Limb (tissue), 2 donors: ENCODE measurements at regions not wholly inside any gene's neighbourhood (a gene's known extent, or its start where the extent isn't known, plus 50 kb on each side); places are given as distances from the start of the nearest gene placed in this dataset.

Experiments used
- DNase-seq, 2 donors: peaks; one replicate each; pipeline ENCODE4 v3.0.0-alpha.2; 2016; ENCODE audit errors: extremely low spot score in 2 of 2

GRCh38 chr3:66165660-66166059, 55.1 kb upstream of the SLC25A26 start:
- no peak for DNase-seq

GRCh38 chr3:66164155-66164554, 56.6 kb upstream of the SLC25A26 start:
- DNase-seq: no peak

GRCh38 chr3:66163222-66163621, 57.6 kb upstream of the SLC25A26 start:
- no peak for DNase-seq

DNA sequence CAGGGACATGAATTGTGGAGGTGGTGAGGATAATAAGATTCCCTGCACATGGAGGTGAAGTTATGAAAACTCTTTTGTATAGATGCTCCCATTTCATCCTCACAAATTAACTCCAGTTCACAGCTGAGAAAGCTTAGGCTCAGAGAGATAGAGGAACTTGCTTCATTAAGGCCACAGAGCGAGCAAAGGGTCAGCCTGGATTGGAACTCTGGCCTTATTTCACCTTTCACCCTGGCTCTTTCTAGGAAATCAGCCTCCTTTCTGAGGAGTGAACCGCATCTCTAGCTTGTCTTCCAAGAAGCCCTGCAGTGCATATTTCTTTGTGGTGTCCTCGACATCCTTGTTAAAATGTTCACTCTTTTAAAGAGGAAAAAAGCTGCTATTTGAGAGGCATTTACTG, 58.0 kb upstream of the SLC25A26 start:
- DNase-seq: no peak

GRCh38 chr3:66158933-66159683, 61.7 kb upstream of the SLC25A26 start:
- DNase-seq: no peak

- no peak for DNase-seq
Observed at GRCh38 chr3:66154444-66154861, 66.3 kb upstream of the SLC25A26 start.

- peak; percentile 37 to 38 for DNase-seq
Observed at GRCh38 chr3:66153481-66154443, 67.0 kb upstream of the SLC25A26 start.

DNA sequence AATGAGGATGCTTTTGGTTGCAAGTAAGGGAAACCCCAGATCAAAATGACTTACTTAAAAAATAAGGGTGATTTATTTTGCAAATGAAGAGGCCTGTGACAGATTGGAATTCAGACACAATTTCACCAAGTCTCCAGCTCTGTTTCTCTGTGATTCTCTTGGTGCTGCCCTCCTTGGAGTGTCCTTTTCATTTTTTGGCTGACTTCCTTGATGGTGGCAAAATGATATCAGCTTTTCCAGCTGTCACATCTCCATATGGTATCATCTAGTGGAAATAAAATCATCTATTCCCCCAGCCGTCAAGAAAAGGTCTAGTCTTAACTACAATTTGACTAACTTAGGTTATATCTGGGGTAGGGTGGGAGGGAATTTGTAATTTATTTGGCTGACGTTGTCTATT, 68.5 kb upstream of the SLC25A26 start:
- no peak for DNase-seq

DNA sequence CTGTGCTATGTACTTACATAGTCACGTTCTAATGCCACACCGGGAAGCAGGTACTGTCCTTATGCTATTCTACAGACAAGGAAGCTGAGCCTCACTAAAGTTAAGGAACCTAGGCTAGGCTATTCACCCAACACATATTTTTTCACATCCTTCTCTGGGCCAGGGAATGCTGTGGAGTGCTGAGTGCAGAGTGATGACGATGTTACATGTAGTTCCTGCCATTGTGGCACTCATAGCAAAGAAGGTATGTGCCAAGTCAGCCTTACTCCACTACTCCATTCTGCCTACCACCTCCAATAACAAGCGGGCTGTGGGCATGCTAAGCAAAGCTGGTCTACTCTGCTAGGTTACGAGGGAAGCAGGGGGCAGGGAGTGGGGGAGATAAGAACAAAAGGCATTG, 69.8 kb upstream of the SLC25A26 start:
- no peak for DNase-seq

GRCh38 chr3:66149269-66149668, 71.5 kb upstream of the SLC25A26 start:
- no peak for DNase-seq

DNA sequence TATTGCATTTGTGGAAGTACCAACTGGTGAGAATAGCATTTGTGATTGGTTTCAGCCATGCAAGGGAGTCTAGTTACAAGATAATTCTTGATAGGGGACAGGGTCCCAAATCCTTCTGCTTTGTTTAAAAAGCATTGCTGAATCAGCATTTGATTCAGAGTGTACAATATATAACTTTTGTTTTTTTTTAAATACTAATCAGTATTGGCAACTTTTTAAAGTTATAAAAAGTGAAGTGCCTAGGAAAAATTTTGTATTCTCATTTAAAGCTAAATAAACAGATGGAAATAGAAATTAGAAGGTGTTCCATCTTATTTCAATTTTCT, 75.4 kb upstream of the SLC25A26 start:
- no peak for DNase-seq

GRCh38 chr3:66144568-66145407, 76.0 kb upstream of the SLC25A26 start:
- no peak for DNase-seq

DNA sequence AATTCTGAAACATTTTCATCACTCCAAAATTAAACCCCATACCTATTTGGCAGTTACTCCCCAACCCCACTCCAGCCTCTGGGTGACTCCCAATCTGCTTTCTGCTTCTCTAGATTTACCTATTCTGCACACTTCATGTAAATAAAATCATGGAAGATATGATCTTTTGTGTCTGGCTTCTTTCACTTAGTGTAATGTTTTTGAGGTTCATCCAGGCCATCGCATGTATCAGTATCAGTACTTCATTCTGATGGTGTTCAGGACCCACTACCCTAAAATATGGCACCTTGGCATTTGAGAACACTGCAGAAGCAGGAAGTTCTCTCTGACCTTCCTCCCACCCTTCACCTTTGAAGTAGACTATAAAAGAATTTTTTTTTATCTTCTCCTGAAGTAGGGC, 78.7 kb upstream of the SLC25A26 start:
- DNase-seq: no peak

DNA sequence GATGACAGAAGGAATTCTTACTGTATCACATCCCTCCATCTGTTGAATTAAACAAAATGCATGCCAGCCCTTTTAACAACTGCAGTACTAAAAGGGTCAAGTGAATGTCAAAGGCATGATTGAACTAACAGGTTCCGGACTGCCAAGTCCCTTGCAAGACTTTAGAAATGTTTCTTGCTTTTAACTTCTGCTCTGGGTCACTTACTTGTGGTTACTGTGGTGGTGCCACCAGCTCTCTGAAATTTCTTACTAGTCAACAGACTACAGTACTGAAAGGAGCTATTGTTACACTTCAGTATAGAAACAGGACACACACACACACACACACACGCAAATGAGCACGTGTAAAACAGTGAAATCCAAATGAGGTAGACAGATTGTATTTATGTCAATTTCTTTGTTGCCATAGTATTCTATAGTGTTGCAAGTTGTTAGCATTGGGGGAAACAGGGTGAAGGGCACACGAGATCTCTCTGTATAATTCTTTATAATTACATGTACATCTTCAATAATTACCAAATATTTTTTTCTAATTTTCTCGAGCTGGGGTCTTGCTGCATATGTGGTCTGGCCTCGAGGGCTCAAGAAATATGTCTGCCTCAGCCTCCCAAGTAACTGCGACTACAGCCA, 79.9 kb upstream of the SLC25A26 start:
- DNase-seq: peak in 1 of 2 donors; percentile 21

GRCh38 chr3:66140106-66140505, 80.7 kb upstream of the SLC25A26 start:
- no peak for DNase-seq

DNA sequence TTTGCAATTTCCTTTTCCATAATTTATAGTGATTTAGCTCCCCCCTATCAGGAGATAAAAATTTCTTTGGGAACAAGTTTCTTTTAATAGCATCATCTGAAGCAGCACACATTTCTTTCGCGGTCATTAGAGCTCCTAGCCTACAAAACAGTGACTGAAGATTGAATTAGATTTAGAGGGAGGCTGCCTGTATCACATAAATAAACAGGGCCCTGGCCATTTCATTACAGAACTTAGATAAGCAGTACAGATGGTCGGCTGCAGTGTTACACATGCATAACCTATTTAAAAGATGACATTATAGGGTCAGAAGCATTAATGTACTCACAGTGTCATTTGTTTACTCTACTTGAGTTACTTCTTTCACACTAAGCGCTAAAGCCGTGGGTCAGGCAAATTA, 81.4 kb upstream of the SLC25A26 start:
- DNase-seq: no peak

- peak; percentile 53 to 57 for DNase-seq
Observed at GRCh38 chr3:66138336-66139313, 82.2 kb upstream of the SLC25A26 start.

DNA sequence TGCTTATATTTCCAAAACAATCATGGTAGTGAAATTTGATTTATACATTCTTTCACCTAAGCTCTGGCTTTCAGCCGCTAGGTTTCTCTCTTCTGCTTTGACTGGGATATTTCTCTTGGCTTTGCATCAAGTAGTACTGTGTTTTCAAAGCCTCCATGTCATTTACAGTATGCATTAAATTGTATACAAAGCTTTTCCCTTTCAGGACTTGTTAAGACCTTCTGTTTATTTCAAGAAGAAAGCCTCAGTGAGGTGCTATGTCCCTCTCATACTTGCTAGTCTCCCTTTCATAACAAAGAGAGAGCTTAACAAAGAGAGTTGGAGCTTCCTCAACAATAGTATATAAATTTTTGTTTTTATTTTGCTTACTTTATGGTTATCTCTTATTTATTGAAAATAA, 84.2 kb upstream of the SLC25A26 start:
- no peak for DNase-seq

DNA sequence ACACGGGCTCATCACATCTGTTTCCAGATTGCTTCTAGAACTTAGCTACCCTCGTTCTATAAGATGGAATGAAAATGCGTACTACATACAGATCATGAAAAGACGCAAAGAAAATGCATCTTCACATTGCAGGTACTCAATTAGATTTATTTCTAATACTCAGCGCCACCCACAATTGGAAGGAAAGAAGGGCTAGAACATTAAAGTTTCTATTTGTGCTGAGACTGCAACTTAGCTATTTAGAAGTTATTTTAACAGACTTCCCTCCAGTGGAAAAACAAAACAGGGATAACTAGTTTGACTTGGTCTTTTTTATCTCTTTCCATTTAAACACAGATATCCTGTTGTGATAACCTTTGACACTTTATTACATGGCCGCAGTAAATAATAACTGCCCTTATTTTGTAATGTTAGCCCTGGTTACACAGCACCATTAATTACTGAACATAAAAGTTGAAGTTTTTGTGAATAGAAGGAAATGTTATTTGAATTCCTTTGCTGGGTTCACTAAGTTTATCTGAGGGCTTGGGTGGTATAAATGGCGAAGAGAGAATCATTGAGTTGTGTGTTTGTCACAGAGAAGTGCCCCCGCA, 86.9 kb upstream of the SLC25A26 start:
- DNase-seq: no peak
